Activated CD8-positive, alpha-beta T cell treated with anti-CD3 and anti-CD28 coated beads for 36 hours (primary cell): ENCODE measurements at regions not wholly inside any gene's neighbourhood (a gene's known extent, or its start where the extent isn't known, plus 50 kb on each side); places are given as distances from the start of the nearest gene placed in this dataset.

ENCODE experiments used
- ATAC-seq: fragments of 200-7000 bp; cut with Tn5 transposase; one replicate; pipeline ENCODE4 v1.10.0; 2021; ENCODE audit warnings: mild to moderate bottlenecking, moderate library complexity
- CTCF ChIA-PET: fragments of 350-600 bp; sonication (Branson Sonifier 250); formaldehyde crosslinking; loops from one replicate; lab custom pipeline; 2021; ENCODE audit warnings: antibody characterized with exemption; lab: Charles Lee
- POLR2A ChIA-PET: fragments of 350-600 bp; sonication (Branson Sonifier 250); formaldehyde crosslinking; loops from one replicate; lab custom pipeline; 2021; ENCODE audit warnings: antibody characterized with exemption; lab: Charles Lee
- DNase-seq: peaks from one replicate; pipeline ENCODE4 v3.0.0-alpha.2; 2020
- H3K27ac Mint-ChIP-seq: one replicate; pipeline ENCODE4 v1.8.0; 2021; ENCODE audit warnings: mild to moderate bottlenecking, mixed read lengths
- H3K27me3 Mint-ChIP-seq: one replicate; pipeline ENCODE4 v1.8.0; 2021; ENCODE audit warnings: mixed read lengths
- H3K36me3 Mint-ChIP-seq: one replicate; pipeline ENCODE4 v1.8.0; 2021; ENCODE audit warnings: low read depth, mixed read lengths
- H3K4me1 Mint-ChIP-seq: one replicate; pipeline ENCODE4 v1.8.0; 2021; ENCODE audit warnings: low read depth, mixed read lengths
- H3K4me3 Mint-ChIP-seq: one replicate; pipeline ENCODE4 v1.8.0; 2021; ENCODE audit warnings: mild to moderate bottlenecking, moderate library complexity, mixed read lengths
- H3K9me3 Mint-ChIP-seq: one replicate; pipeline ENCODE4 v1.8.0; 2021; ENCODE audit warnings: mixed read lengths
- intact Hi-C: fragments of 100-400 bp; cut with micrococcal nuclease; formaldehyde crosslinking; loops from one replicate; pipeline ENCODE4 v1.10.0; 2022
- TF ChIP-seq, protein P1 (sequence below): fragments of 200-600 bp; IDR thresholded peaks from one replicate; pipeline ENCODE4 v1.8.0; 2022; ENCODE audit warnings: antibody characterized with exemption, mild to moderate bottlenecking

GRCh38 chr4:79613269-79613935 is 205.4 kb upstream of the GK2 start:
- H3K36me3 Mint-ChIP-seq, result no peaks in the 10 kb centered on the region
- ChIA-PET POLR2A (no interaction called here), CTCF (no interaction called here)
- TF ChIP-seq, protein P1, sequence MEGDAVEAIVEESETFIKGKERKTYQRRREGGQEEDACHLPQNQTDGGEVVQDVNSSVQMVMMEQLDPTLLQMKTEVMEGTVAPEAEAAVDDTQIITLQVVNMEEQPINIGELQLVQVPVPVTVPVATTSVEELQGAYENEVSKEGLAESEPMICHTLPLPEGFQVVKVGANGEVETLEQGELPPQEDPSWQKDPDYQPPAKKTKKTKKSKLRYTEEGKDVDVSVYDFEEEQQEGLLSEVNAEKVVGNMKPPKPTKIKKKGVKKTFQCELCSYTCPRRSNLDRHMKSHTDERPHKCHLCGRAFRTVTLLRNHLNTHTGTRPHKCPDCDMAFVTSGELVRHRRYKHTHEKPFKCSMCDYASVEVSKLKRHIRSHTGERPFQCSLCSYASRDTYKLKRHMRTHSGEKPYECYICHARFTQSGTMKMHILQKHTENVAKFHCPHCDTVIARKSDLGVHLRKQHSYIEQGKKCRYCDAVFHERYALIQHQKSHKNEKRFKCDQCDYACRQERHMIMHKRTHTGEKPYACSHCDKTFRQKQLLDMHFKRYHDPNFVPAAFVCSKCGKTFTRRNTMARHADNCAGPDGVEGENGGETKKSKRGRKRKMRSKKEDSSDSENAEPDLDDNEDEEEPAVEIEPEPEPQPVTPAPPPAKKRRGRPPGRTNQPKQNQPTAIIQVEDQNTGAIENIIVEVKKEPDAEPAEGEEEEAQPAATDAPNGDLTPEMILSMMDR, result no peak
- ATAC-seq (no peak), DNase-seq (no peak)
- no peaks in the 10 kb centered on the region for H3K4me1 Mint-ChIP-seq
- H3K4me3 Mint-ChIP-seq, result no peak overlapping the region
- intact Hi-C loops, result no loop called here
- peaks cover 2% of the 10 kb centered on the region for H3K27me3 Mint-ChIP-seq
- H3K9me3 Mint-ChIP-seq, result no peaks in the 10 kb centered on the region
- H3K27ac Mint-ChIP-seq, result no peak overlapping the region

DNA sequence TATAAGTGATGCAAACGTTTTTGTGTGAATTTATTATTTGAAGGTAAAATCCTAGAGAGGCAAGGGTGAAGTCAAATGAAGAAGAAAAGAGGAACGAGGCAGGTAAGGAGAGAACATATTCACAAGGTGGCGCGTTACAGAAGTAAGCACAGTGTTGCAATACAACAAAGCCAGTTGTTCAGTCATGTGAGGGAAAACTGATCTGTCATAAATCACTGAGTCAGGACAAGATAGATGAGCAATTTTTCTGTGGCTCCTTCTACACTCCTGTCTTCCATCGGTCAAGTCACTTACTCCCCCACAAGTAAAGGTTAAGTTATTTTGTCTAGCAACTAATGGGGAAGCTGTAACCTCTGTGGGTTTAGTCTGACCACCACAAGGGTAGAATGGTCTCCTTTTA is 203.0 kb upstream of the GK2 start:
- no peaks in the 10 kb centered on the region for H3K36me3 Mint-ChIP-seq
- POLR2A ChIA-PET, result no interaction called here
- ATAC-seq, result no peak
- no peaks in the 10 kb centered on the region for H3K4me1 Mint-ChIP-seq
- intact Hi-C loops, result no loop called here
- CTCF ChIA-PET, result no interaction called here
- no peak overlapping the region for H3K4me3 Mint-ChIP-seq
- peaks cover 2% of the 10 kb centered on the region for H3K27me3 Mint-ChIP-seq
- no peak overlapping the region for H3K27ac Mint-ChIP-seq
- DNase-seq, result no peak
- H3K9me3 Mint-ChIP-seq, result no peaks in the 10 kb centered on the region
- TF ChIP-seq, protein P1, result no peak

- Mint-ChIP-seq H3K27ac (no peak overlapping the region), H3K27me3 (peaks cover 2% of the 10 kb centered on the region), H3K36me3 (no peaks in the 10 kb centered on the region), H3K4me3 (no peak overlapping the region), H3K4me1 (no peaks in the 10 kb centered on the region), H3K9me3 (no peaks in the 10 kb centered on the region)
- TF ChIP-seq, protein P1, result no peak
- ATAC-seq, result no peak
- ChIA-PET CTCF (no interaction called here), POLR2A (no interaction called here)
- intact Hi-C loops, result no loop called here
- no peak for DNase-seq
Measured at GRCh38 chr4:79609817-79610216, 201.8 kb upstream of the GK2 start.

DNA sequence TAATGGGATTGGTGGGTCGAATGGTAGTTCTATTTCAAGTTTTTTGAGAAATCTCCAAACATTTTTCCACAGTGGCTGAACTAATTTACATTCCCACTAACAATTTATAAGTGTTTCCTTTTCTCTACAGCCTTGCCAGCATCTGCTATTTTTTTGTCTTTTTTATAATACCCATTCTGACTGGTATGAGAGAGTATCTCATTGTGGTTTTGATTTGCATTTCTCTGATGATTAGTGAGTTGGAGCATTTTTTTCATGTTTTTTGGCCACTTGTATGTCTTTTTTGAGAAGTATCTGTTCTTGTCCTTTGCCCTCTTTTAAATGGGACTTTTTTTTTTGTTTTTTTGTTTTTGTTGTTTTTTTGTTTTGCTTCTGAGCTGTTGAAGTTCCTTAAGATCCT is 200.0 kb upstream of the GK2 start:
- Mint-ChIP-seq H3K9me3 (no peaks in the 10 kb centered on the region), H3K4me1 (peaks cover 11% of the 10 kb centered on the region), H3K27me3 (peaks cover 2% of the 10 kb centered on the region), H3K36me3 (no peaks in the 10 kb centered on the region), H3K4me3 (no peak overlapping the region), H3K27ac (no peak overlapping the region)
- TF ChIP-seq, protein P1, result no peak
- intact Hi-C loops, result no loop called here
- no peak for DNase-seq
- POLR2A ChIA-PET, result no interaction called here
- ATAC-seq, result no peak
- CTCF ChIA-PET, result no interaction called here

- H3K9me3 Mint-ChIP-seq, result no peaks in the 10 kb centered on the region
- ChIA-PET POLR2A (no interaction called here), CTCF (no interaction called here)
- H3K4me1 Mint-ChIP-seq, result peaks cover 11% of the 10 kb centered on the region
- no peak overlapping the region for H3K4me3 Mint-ChIP-seq
- no peak for ATAC-seq
- H3K27me3 Mint-ChIP-seq, result no peaks in the 10 kb centered on the region
- TF ChIP-seq, protein P1, result no peak
- no peak for DNase-seq
- H3K36me3 Mint-ChIP-seq, result no peaks in the 10 kb centered on the region
- H3K27ac Mint-ChIP-seq, result no peak overlapping the region
- intact Hi-C loops, result no loop called here
Measured at GRCh38 chr4:79604152-79604551, 196.1 kb upstream of the GK2 start.
